Stomach (tissue), 8 donors: ENCODE measurements at regions not wholly inside any gene's neighbourhood (a gene's known extent, or its start where the extent isn't known, plus 50 kb on each side); places are given as distances from the start of the nearest gene placed in this dataset.

ENCODE experiments used
- DNase-seq, 2 donors: peaks; one replicate each; pipeline versions ENCODE4 v3.0.0 to v3.0.0-alpha.2; 2013 to 2019
- H3K27ac ChIP-seq, 5 donors: fragments of 200-600 bp in 4 of 5; sonication (generic) in 4 of 5; one replicate each; pipeline ENCODE4 v1.5.1; 2013 to 2019; ENCODE audit warnings: mild to moderate bottlenecking in 1 of 5, moderate library complexity in 1 of 5
- H3K27me3 ChIP-seq, 3 donors: fragments of 200-600 bp; sonication (generic); one replicate each; pipeline ENCODE4 v1.5.1; 2017 to 2019; ENCODE audit warnings: mixed run types in 1 of 3
- H3K36me3 ChIP-seq, 4 donors: fragments of 200-600 bp; sonication (generic); 1 replicate in 3 of 4; 2 replicates in 1 of 4; pipeline ENCODE4 v1.5.1; 2016 to 2019
- H3K4me1 ChIP-seq, 4 donors: fragments of 200-600 bp; sonication (generic); one replicate each; pipeline ENCODE4 v1.5.1; 2016 to 2019
- H3K4me3 ChIP-seq, 4 donors: fragments of 200-600 bp; sonication (generic) in 3 of 4; one replicate each; pipeline ENCODE4 v1.5.1; 2016 to 2019; ENCODE audit warnings: mild to moderate bottlenecking in 1 of 4
- H3K9me3 ChIP-seq, 4 donors: fragments of 200-600 bp; sonication (generic); one replicate each; pipeline ENCODE4 v1.5.1; 2016 to 2019
- CTCF ChIP-seq, 7 experiments: fragments of 450-650 bp in 4 of 7; fragments of 200-600 bp in 3 of 7; sonication (generic) in 3 of 7; IDR thresholded peaks; one replicate each; pipeline ENCODE4 v1.5.1; 2016 to 2019; ENCODE audit warnings: antibody characterized with exemption in 7 of 7, control low read depth in 2 of 7, mild to moderate bottlenecking in 1 of 7
- EP300 ChIP-seq: sonication (generic); formaldehyde crosslinking; IDR thresholded peaks from one replicate; pipeline ENCODE4 v1.6.1; 2017; ENCODE audit warnings: antibody characterized with exemption
- POLR2A ChIP-seq, 4 donors: fragments of 450-650 bp; IDR thresholded peaks; one replicate each; pipeline ENCODE4 v1.6.1; 2016; ENCODE audit warnings: antibody characterized with exemption in 4 of 4, control low read depth in 2 of 4, mild to moderate bottlenecking in 1 of 4, moderate library complexity in 1 of 4
- POLR2AphosphoS5 ChIP-seq, 3 donors: sonication (generic); formaldehyde crosslinking; IDR thresholded peaks; one replicate each; pipeline ENCODE4 v1.6.1; 2016; ENCODE audit warnings: antibody characterized with exemption in 3 of 3
- WGBS, 5 donors: extraction: QIAGEN DNeasy Blood & Tissue Kit in 3 of 5; methylation state at CpG; one replicate each; pipeline versions ENCODE4 v1.1.5 to v1.1.7; 2013 to 2018; 5-methylcytosine and 5-hydroxymethylcytosine counted together
- intact Hi-C: fragments of 100-400 bp; cut with DNase I; formaldehyde crosslinking; loops from one replicate; pipeline ENCODE4 v1.15.1; 2023; ENCODE audit warnings: low total_unique reads
- donor health status: healthy with polysubstance abuse.
- donor health status: Bipolar disorder and iron deficiency.
- donor health status: healthy.

- Histone ChIP-seq H3K27me3 (no peaks in the 10 kb centered on the region), H3K36me3 (no peaks in the 10 kb centered on the region), H3K9me3 (peaks cover 0 to 5% (median 0%) of the 10 kb centered on the region in 4 donors), H3K4me1 (no peaks in the 10 kb centered on the region), H3K27ac (no peak overlapping the region), H3K4me3 (no peak overlapping the region)
- intact Hi-C loops = no loop called here
- no peak for TF ChIP-seq POLR2AphosphoS5 (IDR thresholded peaks at IDR 0.05)
- TF ChIP-seq EP300 = no peak
- no peak for DNase-seq
- 48 to 70% (median 61%) methylated on average over 2 of the region's 2 CpGs for WGBS, 5 donors
These were observed 400.0 kb upstream of the HTR1E start for GRCh38 chr6:86537292-86537861.

- Histone ChIP-seq H3K4me1 (no peaks in the 10 kb centered on the region), H3K9me3 (peaks cover 0 to 5% (median 0%) of the 10 kb centered on the region in 4 donors), H3K36me3 (no peaks in the 10 kb centered on the region), H3K27me3 (no peaks in the 10 kb centered on the region), H3K4me3 (no peak overlapping the region), H3K27ac (no peak overlapping the region)
- DNase-seq = no peak
- intact Hi-C loops = no loop called here
- TF ChIP-seq POLR2A (IDR thresholded peaks at IDR 0.05) (no peak), CTCF (IDR thresholded peaks at IDR 0.05) (no peak), POLR2AphosphoS5 (IDR thresholded peaks at IDR 0.05) (no peak), EP300 (no peak)
These were observed 401.2 kb upstream of the HTR1E start for GRCh38 chr6:86536121-86536520.

- no peak overlapping the region for H3K27ac ChIP-seq
- H3K9me3 ChIP-seq = peaks cover 0 to 5% (median 0%) of the 10 kb centered on the region in 4 donors
- intact Hi-C loops = no loop called here
- TF ChIP-seq POLR2A (IDR thresholded peaks at IDR 0.05) = no peak
- TF ChIP-seq CTCF (IDR thresholded peaks at IDR 0.05) = no peak
- TF ChIP-seq POLR2AphosphoS5 (IDR thresholded peaks at IDR 0.05) = no peak
- TF ChIP-seq EP300 = no peak
- H3K36me3 ChIP-seq = no peaks in the 10 kb centered on the region
- WGBS, 5 donors = 43 to 62% (median 50%) methylated on average over 1 of the region's 1 CpG
- no peaks in the 10 kb centered on the region for H3K27me3 ChIP-seq
- H3K4me3 ChIP-seq = no peak overlapping the region
- peak in 1 of 2 donors; percentile 1 for DNase-seq
- H3K4me1 ChIP-seq = no peaks in the 10 kb centered on the region
These were observed 402.2 kb upstream of the HTR1E start for GRCh38 chr6:86535100-86535499.

- H3K27me3 ChIP-seq = no peaks in the 10 kb centered on the region
- H3K27ac ChIP-seq = no peak overlapping the region
- no peaks in the 10 kb centered on the region for H3K4me1 ChIP-seq
- WGBS, 5 donors = 90 to 99% (median 93%) methylated on average over 1 of the region's 1 CpG
- no peak overlapping the region for H3K4me3 ChIP-seq
- TF ChIP-seq CTCF (IDR thresholded peaks at IDR 0.05) = no peak
- TF ChIP-seq EP300 = no peak
- TF ChIP-seq POLR2A (IDR thresholded peaks at IDR 0.05) = no peak
- TF ChIP-seq POLR2AphosphoS5 (IDR thresholded peaks at IDR 0.05) = no peak
- intact Hi-C loops = no loop called here
- no peak for DNase-seq
- no peaks in the 10 kb centered on the region for H3K36me3 ChIP-seq
- peaks cover 0 to 23% (median 10%) of the 10 kb centered on the region in 4 donors for H3K9me3 ChIP-seq
These were observed 407.7 kb upstream of the HTR1E start for GRCh38 chr6:86529635-86530034.

- WGBS, 5 donors = 0 to 35% (median 0%) methylated on average over 1 of the region's 1 CpG
- Histone ChIP-seq H3K36me3 (no peaks in the 10 kb centered on the region), H3K4me3 (no peak overlapping the region), H3K4me1 (no peaks in the 10 kb centered on the region), H3K27ac (no peak overlapping the region), H3K27me3 (no peaks in the 10 kb centered on the region), H3K9me3 (peaks cover 0 to 40% (median 25%) of the 10 kb centered on the region in 4 donors)
- no peak for TF ChIP-seq EP300
- TF ChIP-seq CTCF (IDR thresholded peaks at IDR 0.05) = no peak
- no peak for TF ChIP-seq POLR2A (IDR thresholded peaks at IDR 0.05)
- TF ChIP-seq POLR2AphosphoS5 (IDR thresholded peaks at IDR 0.05) = no peak
- no peak for DNase-seq
- intact Hi-C loops = no loop called here
These were observed 411.1 kb upstream of the HTR1E start for GRCh38 chr6:86526238-86526637.
